ENCODE measurements at regions not wholly inside any gene's neighbourhood (a gene's known extent, or its start where the extent isn't known, plus 50 kb on each side); places are given as distances from the start of the nearest gene placed in this dataset.

DNA sequence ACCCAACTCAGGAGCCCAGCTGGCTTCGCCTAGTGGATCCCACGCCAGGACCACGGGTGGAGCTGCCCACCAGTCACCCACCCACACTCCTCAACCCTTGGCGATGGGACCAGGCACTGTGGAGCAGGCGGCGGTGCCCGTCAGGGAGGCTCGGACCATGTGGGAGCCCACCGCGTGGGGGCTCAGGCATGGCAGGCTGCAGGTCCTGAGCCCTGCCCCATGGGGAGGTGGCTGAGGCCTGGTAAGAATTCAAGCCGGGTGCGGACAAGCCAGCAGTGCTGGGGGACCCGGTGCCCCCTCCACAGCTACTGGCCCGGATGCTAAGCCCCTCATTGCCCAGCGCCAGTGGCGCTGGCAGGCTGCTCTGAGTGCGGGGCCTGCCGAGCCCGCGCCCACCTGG is 123.1 kb upstream of the LGSN start:
- H3K4me3 ChIP-seq (ENCODE audit: low read depth, low read length): no peak overlapping the region
- no peaks in the 10 kb centered on the region for H3K9me3 ChIP-seq (ENCODE audit: severe bottlenecking)
- H3K27me3 ChIP-seq (ENCODE audit: insufficient read depth, low read depth, severe bottlenecking): no peaks in the 10 kb centered on the region
- no peak overlapping the region for H3K27ac ChIP-seq
- no peaks in the 10 kb centered on the region for H3K36me3 ChIP-seq
- no peak for TF ChIP-seq CTCF (IDR thresholded peaks at IDR 0.05; ENCODE audit: low read depth, low read length)
- DNase-seq: no peak

DNA sequence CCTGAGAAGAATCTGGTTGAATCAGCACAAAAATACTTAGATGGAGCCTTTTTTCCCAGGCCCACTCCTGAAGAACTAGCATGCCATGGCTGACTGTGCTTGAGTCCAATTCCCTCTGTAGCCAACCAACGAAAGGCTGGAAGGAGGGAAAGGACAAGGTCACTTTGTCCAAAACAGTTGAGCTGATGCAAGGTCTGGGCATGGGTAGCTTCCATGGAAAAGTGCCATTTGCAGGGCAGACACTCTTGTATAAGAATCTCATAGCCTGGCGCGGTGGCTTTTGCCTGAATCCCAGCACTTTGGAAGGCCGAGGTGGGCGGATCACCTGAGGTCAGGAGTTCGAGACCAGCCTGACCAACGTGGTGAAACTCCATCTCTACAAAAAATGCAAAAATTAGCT is 125.0 kb upstream of the LGSN start:
- Histone ChIP-seq H3K4me3 (ENCODE audit: low read depth, low read length) (no peak overlapping the region), H3K27ac (no peak overlapping the region), H3K27me3 (ENCODE audit: insufficient read depth, low read depth, severe bottlenecking) (no peaks in the 10 kb centered on the region), H3K9me3 (ENCODE audit: severe bottlenecking) (no peaks in the 10 kb centered on the region), H3K36me3 (no peaks in the 10 kb centered on the region)
- DNase-seq: no peak
- TF ChIP-seq CTCF (IDR thresholded peaks at IDR 0.05; ENCODE audit: low read depth, low read length): no peak

- TF ChIP-seq CTCF (IDR thresholded peaks at IDR 0.05; ENCODE audit: low read depth, low read length): no peak
- Histone ChIP-seq H3K27ac (no peak overlapping the region), H3K27me3 (ENCODE audit: insufficient read depth, low read depth, severe bottlenecking) (no peaks in the 10 kb centered on the region), H3K9me3 (ENCODE audit: severe bottlenecking) (no peaks in the 10 kb centered on the region), H3K36me3 (no peaks in the 10 kb centered on the region), H3K4me3 (ENCODE audit: low read depth, low read length) (no peak overlapping the region)
- DNase-seq: no peak
These were observed 125.9 kb upstream of the LOC128125822 start for GRCh38 chr6:63446405-63446804.

DNA sequence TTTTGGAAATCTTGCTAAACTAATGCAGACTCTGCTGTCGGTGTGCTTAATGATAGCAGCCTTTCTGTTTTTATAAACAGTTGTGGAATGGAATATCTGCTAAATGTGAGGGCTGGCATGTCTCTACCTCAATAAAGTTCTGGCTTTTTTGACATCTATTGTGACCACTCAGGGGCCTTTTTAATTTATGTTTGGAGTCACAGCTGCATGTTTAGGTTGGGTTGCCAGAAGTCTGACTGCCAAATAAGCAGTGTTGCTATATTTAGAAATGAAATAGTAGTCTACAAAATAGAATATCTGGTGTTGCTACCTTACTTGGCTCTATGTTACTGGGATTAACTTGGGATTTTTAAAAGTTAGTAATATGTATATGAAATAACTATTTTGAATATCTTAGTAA is 125.1 kb upstream of the LOC128125822 start:
- no peak for DNase-seq
- Histone ChIP-seq H3K27ac (no peak overlapping the region), H3K27me3 (ENCODE audit: insufficient read depth, low read depth, severe bottlenecking) (no peaks in the 10 kb centered on the region), H3K9me3 (ENCODE audit: severe bottlenecking) (no peaks in the 10 kb centered on the region), H3K36me3 (no peaks in the 10 kb centered on the region), H3K4me3 (ENCODE audit: low read depth, low read length) (no peak overlapping the region)
- no peak for TF ChIP-seq CTCF (IDR thresholded peaks at IDR 0.05; ENCODE audit: low read depth, low read length)

DNA sequence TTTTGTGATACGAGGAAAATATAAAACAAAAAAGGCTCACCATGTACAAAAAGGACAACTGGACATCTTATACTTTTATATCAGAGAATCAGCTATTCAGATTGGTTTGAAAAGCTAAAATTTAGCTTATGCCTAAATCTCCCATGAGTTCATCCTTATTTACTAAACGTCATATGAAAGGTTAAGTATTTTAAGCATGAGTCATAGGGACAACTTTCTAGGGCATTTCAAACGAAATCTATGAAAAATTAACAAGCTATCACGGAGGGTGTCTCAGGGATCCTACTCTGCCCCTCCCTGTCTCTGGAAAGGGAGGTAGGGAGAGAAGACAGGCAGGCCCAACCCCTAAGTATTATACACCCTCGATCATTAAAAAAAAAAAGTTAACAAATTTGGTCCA is 124.1 kb upstream of the LOC128125822 start:
- Histone ChIP-seq H3K36me3 (no peaks in the 10 kb centered on the region), H3K9me3 (ENCODE audit: severe bottlenecking) (no peaks in the 10 kb centered on the region), H3K27me3 (ENCODE audit: insufficient read depth, low read depth, severe bottlenecking) (no peaks in the 10 kb centered on the region), H3K27ac (no peak overlapping the region), H3K4me3 (ENCODE audit: low read depth, low read length) (no peak overlapping the region)
- DNase-seq: no peak
- TF ChIP-seq CTCF (IDR thresholded peaks at IDR 0.05; ENCODE audit: low read depth, low read length): no peak

DNA sequence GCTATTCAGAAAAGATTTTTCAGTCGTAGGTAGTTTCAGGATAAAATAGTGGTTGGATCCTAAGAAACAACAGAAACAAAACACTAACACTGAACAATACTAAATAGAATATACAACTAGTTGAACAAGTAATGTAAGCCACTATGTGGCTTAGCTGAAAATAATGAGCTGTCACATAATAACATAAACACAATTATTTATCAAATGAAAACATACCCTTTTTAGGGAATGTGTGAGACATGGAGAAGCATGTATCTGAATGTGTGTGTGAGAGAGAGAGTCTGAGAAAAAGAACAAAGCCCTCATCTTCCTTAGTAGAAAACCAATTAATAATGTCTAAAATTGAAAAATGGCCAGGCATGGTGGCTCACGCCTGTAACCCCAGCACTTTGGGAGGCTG is 122.6 kb upstream of the LOC128125822 start:
- Histone ChIP-seq H3K27ac (no peak overlapping the region), H3K4me3 (ENCODE audit: low read depth, low read length) (no peak overlapping the region), H3K9me3 (ENCODE audit: severe bottlenecking) (no peaks in the 10 kb centered on the region), H3K36me3 (no peaks in the 10 kb centered on the region), H3K27me3 (ENCODE audit: insufficient read depth, low read depth, severe bottlenecking) (no peaks in the 10 kb centered on the region)
- no peak for DNase-seq
- TF ChIP-seq CTCF (IDR thresholded peaks at IDR 0.05; ENCODE audit: low read depth, low read length): no peak

Measured in WERI-Rb-1 (cell line).